HG02571 (cell line): ENCODE measurements at regions not wholly inside any gene's neighbourhood (a gene's known extent, or its start where the extent isn't known, plus 50 kb on each side); places are given as distances from the start of the nearest gene placed in this dataset.

Experiments
- ATAC-seq: cut with Tn5 transposase; IDR thresholded peaks from one replicate; pipeline ENCODE4 v1.9.1; 2021; ENCODE audit warnings: mild to moderate bottlenecking, moderate library complexity; ENCODE audit not compliant: unreplicated experiment

DNA sequence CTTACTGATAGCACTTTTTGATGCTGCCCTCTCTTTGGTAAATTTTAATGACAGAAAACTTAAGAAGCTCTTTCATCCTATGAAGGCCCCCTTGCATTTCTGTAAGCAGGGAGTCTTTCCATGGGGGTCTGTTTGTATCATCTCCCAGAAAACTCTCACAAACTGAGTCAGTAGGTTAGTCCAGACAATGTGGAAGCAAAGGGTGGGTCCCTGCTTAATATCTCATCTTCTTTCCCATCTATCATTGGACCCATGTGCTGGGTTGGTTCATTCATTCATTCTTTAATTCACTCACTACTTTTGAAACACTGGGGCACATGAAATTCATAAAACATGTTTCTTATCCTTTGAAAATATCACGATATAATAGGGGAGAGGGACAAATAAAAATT lies 164.3 kb downstream of the NTMT2 start:
- ATAC-seq: no peak

GRCh38 chr1:170310951-170311350 lies 165.2 kb downstream of the NTMT2 start:
- ATAC-seq: no peak

DNA sequence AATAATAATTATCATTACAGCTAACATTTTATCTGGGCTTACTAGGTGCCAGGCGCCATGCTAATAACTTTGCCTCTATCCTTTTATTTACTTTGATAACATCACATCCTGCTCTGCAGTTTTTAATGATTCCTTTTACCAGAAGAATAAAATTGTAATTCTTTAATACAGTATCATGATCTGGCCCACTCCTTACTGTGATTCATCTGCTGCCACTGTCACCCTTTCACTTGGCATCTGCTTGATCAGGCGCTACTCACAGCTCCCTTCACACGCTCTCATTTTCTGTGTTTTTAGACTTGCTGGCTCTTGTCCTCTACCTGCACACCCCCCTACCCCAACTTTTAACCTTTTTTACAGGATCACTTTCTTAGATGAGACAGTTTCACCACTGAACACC lies 167.5 kb downstream of the NTMT2 start:
- ATAC-seq: no peak

- no peak for ATAC-seq
These were observed 170.5 kb downstream of the NTMT2 start for GRCh38 chr1:170316270-170316669.

- no peak for ATAC-seq
These were observed 172.4 kb downstream of the NTMT2 start for GRCh38 chr1:170318141-170318540.

GRCh38 chr1:170318736-170319135 lies 173.0 kb downstream of the NTMT2 start:
- ATAC-seq: no peak

DNA sequence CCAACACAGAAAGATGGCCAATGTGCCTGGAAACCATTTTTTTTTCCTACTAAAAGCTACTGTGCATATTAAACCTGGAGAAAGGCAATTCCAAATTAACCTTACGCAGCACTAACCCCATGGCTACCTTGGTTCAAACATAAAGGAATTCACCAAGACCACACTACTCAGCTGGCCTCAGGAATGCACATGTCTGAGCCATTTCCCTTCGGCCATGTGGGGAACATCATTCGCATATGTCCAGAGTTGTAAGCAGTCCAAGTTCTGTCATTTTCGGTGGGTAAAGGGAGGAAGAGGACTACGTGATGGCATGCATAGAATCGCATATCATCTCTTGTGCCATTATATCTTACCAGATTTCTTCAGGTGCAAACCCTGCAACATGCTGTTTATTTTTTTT lies 175.4 kb downstream of the NTMT2 start:
- ATAC-seq: no peak

DNA sequence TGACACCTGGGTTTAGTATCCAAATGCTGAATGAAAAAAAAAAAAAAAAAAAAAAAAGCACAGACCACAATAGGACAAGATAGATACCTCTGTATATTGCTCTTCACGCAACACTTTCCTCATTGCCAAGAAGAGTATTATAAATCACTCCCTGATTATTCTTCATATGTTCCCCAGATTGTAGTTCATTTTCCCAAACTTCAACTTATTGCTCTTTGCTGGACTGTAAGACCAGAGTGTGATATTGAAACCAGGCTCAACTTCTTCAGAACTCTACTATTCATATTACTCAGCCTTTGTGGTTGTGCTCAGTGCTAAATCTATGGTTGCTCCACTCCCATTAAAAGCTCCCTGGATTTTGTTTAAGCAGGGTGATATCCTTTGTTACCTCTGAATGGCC lies 180.4 kb downstream of the NTMT2 start:
- ATAC-seq: no peak

DNA sequence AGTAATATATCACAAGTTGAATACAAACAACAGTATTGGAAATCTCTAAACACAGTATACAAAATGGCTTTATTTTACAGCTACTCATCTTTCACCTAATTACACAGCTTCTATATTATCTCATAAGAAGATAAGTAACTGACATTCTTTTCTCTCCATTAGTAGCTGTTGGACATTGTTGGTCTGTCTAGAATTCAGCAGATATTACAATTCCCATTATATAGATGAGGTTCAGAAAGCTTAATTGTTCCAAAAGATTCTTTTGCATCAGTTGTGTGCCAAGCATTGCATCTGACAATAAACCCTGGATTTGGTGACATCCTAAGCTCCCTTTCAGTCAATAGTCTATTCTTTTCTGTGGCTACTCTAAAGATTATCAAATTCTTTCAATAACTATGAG lies 187.0 kb downstream of the NTMT2 start:
- ATAC-seq: no peak

DNA sequence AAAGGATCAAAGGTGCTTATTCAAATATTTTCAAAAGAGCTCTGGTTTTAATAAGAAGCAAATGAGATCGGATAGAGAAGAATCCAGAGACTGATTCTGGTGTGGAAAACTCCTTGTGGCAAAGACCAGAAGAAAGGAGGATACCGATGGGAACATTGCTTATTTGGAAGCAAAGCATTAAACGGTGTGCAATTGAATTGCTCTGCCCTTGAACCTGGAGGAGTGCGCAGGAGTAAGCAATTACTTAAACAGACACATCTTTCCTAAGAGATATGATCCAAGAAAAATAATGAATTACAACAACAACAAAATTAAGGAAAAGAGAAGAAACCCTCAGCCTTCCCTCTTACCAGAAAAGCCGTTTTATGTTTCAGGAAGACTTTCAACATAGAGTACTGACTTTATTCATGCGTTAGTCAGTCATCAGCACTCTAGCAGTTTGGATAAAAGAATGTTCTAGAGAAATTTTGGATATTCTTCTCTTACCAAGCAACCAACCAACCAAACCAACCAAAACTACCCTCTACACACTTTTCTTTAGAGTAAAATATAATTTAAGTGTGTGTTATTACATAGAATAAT lies 191.7 kb downstream of the NTMT2 start:
- ATAC-seq: no peak

DNA sequence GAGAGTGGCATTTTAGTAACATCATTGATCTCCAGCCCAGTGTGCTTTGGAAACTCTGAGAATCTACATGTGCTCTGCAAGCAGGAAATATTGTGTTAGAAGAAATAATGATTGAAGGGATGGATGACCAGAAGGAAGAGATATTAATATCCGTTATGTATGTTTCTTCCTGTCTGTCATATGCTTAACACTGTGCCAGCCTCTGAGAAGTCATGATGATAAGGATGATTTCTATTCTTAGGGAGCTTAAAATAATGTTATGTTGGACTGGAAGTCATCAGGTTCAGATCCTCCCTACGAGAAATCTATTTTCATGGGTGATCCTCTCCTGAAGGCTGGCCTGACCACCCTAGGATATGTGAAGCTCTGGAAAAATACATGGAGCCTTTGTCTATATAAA lies 192.4 kb upstream of the GORAB start:
- ATAC-seq: no peak

- ATAC-seq: no peak
These were observed 191.7 kb upstream of the GORAB start for GRCh38 chr1:170340308-170340707.

DNA sequence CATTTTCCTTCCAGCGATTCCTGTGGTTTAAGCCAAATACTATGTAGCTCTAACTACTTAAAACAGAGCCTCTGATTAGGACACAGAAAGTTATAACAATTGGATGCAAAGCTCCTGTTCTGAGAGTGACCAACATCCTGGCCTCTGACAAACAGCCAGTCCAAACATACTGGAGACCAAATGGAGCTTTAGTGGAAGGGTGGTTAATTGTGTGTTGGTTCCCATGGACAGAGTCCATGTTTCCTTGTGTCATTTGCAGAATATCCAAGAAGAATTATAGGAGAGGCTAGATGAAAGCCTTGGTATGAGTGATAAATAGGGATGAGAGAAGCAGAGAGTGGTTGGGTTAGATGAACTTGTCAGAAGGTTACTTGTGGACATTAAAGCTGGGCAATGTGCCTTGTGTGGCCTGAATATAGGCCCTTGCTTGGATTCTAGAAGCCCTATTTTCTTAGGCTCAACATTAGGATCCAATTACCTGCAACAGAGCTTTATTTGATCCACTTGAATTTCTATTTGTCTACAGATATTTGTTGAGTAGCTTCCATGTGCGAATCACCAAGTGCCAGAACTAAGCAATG lies 180.5 kb upstream of the GORAB start:
- ATAC-seq: no peak

DNA sequence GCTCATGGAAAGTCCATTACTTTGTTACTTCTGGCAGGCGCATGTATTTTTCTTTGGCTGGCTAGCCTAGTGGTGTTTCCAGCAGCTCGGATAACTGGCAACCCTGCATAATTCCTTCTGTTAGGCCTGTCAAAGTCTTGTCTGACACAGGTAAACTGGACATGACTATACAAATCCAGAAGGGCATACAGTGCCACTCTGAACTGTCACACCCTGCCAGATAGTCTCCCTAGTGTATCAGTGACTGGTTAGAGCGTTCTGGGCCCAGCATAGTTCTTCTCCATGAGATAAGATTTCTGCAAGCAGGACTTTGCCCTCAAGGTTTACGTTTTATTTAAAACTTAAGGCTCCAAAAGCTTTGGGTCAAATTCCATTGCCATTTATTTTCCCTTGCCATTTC lies 177.7 kb upstream of the GORAB start:
- no peak for ATAC-seq

GRCh38 chr1:170354690-170355089 lies 177.3 kb upstream of the GORAB start:
- no peak for ATAC-seq

DNA sequence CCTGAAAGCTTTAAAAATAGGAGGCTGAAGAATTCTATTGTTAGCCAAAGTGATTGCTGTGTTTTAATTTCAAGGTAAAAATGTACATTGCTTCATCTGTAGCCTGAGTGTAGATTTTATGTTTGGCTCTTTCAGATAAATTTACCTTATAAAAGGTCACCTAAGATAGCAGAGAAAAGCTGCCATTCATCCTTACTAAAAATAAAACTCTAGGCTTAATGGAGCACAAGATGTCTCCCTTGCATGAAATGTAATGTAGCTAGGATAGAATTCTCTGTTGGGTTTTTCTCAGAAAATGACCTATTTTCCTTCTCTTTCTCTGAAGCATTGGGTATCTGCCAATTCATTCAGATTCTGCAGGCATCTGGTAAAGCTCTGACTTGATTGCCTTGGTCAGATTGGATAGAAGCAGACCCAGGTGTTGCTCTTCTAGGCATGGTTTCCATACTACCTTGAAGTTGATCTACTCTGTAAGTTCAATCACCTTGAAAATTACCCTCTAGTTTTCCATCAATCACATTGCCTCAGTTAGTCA lies 176.6 kb upstream of the GORAB start:
- no peak for ATAC-seq

DNA sequence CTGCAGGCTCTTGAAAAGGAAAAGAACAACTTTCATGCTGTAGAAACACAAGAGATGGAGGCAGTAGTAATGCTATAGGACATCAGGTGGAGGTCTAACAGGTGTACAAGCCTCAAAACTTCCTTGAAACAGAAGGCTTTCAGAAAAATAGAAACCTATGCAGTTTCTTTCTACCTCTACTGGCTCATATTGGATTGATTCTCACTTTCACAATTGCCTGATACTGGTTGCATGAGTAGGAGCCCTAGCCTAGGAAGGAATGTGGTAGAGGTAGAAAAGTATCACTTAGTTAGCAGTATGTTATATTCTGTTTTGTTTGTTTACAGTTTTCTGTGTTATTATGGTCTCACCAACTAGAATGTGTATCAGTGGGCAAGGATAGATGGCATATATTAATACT lies 175.4 kb upstream of the GORAB start:
- no peak for ATAC-seq

DNA sequence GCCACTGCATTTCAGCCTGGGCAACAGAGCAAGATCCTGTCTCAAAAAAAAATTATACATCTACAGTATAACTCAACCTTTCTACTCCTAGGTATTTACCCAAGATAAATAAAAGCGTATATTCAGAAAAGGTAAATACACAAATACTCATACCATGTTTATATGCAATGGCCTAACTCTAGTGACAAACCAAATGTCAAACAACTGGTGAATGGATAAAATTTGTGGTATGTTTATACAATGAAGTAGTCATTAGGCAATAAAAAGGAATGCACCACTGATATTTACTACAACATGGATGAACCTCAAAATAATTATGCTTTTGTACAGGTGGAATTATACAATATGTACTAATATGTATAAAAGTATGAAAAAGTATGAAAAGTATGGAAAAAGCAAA lies 174.2 kb upstream of the GORAB start:
- ATAC-seq: no peak

GRCh38 chr1:170360601-170361000 lies 171.4 kb upstream of the GORAB start:
- ATAC-seq: no peak

- no peak for ATAC-seq
These were observed 166.6 kb upstream of the GORAB start for GRCh38 chr1:170365331-170365730.

- no peak for ATAC-seq
These were observed 165.0 kb upstream of the GORAB start for GRCh38 chr1:170366980-170367379.

DNA sequence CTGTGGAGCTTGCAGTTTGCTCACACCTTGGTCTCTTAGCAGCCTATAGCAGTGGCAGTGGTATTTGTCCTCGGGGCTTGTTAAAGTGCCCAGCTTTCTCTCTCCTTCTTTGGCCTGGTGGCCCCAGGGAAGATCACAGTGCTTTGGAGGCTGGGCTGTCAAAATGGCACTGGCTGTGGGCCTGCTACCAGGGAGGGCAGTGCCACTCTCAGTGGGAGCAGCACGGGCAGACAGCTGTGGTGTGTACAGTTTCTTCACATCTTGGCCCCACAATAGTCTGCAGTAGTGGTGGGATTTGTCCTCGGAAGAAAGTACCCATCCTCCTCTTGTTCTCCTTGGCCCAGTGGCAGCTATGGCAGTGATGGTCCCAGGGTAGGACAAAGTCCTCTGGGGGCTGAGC lies 164.4 kb upstream of the GORAB start:
- ATAC-seq: no peak

GRCh38 chr1:170369000-170369399 lies 163.0 kb upstream of the GORAB start:
- ATAC-seq: no peak
